ENCODE measurements at regions not wholly inside any gene's neighbourhood (a gene's known extent, or its start where the extent isn't known, plus 50 kb on each side); places are given as distances from the start of the nearest gene placed in this dataset.

DNA sequence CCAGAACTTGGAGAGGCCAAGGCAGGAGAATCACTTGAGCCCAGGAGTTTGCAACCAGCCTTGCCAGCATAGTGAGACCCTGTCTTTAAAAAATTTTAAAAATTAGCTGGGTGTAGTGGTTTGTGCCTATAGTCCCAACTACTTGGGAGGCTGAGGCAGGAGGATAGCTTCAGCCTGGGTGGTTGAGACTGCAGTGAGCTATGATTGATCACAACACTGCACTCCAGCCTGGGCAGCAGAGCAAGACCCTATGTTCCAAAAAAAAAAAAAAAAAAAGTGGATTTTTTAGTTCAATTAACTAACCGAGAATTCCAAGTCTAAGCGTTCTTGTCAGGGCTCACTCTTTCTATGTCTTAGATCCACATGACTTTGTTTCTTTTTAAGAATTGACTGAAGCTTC is 130.3 kb upstream of the NRIP1 start:
- TF ChIP-seq POLR2A (IDR thresholded peaks at IDR 0.05; ENCODE audit: low read length) (no peak), GATA1 (IDR thresholded peaks at IDR 0.05; ENCODE audit: low read depth, low read length) (no peak)

Measured in erythroblast (primary cell).